ENCODE measurements at regions not wholly inside any gene's neighbourhood (a gene's known extent, or its start where the extent isn't known, plus 50 kb on each side); places are given as distances from the start of the nearest gene placed in this dataset.
"Not testable (repeated sequence)": the region's sequence is repeated elsewhere in the genome, so short reads cannot be mapped to it uniquely, and the experiment has no call there.

DNA sequence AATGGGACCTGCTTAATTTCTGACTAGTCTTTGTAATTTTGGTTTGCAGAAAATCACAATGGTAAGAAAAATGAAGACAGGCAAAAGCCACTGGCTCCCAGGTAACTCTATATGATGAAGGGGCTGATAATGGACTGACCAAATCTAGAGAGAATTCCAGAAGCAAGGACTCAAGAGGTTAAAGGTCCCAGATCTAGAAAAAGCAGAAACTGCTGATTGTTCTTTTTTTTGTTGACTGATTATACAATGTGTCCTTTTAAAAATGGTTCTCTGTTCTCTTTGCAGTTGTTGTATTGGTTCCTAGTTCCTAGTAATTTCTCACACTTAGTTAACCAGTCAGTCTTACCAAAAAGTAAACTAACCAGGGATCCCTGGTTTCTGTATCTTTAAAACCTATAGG, 81.4 kb downstream of the PPIAL4C start:
- DNase-seq; ATAC-seq; POLR2A ChIA-PET; H3K27me3 Mint-ChIP-seq; H3K4me1 Mint-ChIP-seq; H3K9me3 Mint-ChIP-seq (ENCODE audit: low read depth); H3K36me3 Mint-ChIP-seq (ENCODE audit: low read depth); CTCF ChIA-PET; H3K4me3 Mint-ChIP-seq; H3K27ac Mint-ChIP-seq; intact Hi-C loops (cut with DNase I, micrococcal nuclease): not testable (repeated sequence)

DNA sequence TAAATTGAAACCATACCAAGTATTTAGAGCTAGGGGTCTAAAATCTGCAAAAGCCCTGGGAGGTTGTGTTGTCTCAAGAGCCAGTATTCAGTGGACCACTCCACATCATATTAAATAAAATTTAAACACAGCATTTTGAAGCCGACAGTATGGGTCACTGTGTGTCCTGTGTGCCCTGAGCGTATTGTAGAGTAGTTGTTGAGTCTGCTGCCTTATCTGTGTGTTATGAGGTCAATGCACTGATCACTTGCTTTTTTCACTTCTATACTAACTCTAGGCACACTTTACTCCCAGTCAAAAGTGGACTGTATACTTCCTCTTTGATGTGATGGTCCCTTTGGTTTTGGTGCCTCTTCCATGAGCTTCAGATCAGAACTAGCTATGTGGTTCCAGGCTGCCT, 81.9 kb downstream of the PPIAL4C start:
- H3K27ac Mint-ChIP-seq; ATAC-seq; intact Hi-C loops (cut with DNase I, micrococcal nuclease); DNase-seq; POLR2A ChIA-PET; H3K9me3 Mint-ChIP-seq (ENCODE audit: low read depth); CTCF ChIA-PET; H3K4me3 Mint-ChIP-seq; H3K36me3 Mint-ChIP-seq (ENCODE audit: low read depth); H3K4me1 Mint-ChIP-seq; H3K27me3 Mint-ChIP-seq: not testable (repeated sequence)

DNA sequence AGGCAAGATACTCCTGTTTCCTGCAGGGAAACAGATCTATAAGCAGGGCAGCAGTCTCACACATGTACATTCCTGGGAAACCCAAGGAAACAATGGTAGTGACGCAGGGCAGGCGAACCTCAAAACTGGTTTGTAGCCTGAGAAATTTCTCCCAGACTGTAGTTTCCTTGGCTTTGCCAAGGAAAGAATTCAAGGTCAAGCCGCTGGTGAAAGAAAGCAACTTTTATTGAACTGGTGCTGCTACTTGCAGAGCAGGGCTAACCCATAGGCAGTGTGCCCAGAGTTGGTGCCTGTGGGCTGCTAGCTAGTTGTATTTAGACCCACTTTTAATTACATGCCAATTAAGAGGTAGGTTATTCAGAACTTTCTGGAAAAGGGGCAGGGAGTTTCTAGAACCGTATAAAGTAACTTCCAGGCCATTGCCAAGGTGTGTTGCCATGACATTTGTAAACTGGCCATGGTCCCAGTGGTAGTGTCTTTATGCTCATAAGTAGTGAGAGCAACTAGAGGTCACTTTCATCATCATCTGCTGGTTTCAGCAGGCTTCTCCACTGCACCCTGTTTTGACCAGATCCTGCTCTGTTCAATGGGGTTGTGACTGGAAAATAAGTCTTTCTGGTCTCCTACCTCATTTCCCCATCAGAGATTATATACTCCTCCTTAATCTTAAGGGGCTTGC, 89.7 kb downstream of the PPIAL4C start:
- H3K4me3 Mint-ChIP-seq; H3K9me3 Mint-ChIP-seq (ENCODE audit: low read depth); H3K27ac Mint-ChIP-seq; H3K36me3 Mint-ChIP-seq (ENCODE audit: low read depth); ATAC-seq; H3K27me3 Mint-ChIP-seq; CTCF ChIA-PET; H3K4me1 Mint-ChIP-seq; intact Hi-C loops (cut with DNase I, micrococcal nuclease); DNase-seq; POLR2A ChIA-PET: not testable (repeated sequence)

DNA sequence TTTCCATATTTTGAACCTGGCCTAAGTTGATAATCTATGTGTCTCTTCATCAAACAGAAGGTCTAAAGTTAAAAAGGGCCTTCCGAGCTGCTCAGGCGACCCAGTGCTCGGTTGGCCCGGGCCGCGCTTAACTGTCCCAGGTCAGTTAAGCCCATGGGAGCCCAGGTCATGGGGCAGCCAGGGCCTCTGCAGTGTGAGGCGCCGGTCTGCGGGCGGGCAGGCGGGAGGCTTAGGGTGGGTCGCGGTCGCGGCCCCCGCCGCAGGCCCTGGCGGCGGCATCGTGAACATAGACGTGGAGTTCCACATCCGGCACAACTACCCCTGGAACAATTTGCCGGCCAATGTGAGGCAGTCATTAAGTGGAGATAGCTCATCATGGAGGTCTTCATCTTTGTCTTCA, 91.3 kb downstream of the PPIAL4C start:
- H3K9me3 Mint-ChIP-seq (ENCODE audit: low read depth); ATAC-seq; CTCF ChIA-PET; H3K4me3 Mint-ChIP-seq; H3K27ac Mint-ChIP-seq; H3K36me3 Mint-ChIP-seq (ENCODE audit: low read depth); POLR2A ChIA-PET; H3K27me3 Mint-ChIP-seq; H3K4me1 Mint-ChIP-seq; intact Hi-C loops (cut with DNase I, micrococcal nuclease); DNase-seq: not testable (repeated sequence)

DNA sequence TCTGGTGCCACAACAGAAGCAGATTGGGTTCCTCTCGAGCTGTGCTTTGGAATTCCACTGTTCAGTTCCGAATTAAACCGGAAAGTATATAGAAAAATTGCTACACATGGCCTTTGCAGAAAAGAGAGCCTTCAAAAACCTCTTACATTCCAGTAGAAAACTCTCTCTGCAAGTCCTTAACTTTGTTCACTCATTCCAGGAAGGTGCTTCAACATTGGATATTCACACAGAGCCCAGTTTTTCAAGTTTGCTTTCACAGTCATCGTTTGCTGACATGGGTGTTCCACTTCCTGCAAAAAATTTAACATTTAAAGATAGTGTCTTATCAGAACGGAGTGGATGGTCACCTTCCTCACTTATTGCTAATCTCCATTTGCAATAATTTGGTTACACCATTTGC, 93.7 kb downstream of the PPIAL4C start:
- H3K36me3 Mint-ChIP-seq (ENCODE audit: low read depth); H3K27me3 Mint-ChIP-seq; CTCF ChIA-PET; H3K4me3 Mint-ChIP-seq; intact Hi-C loops (cut with DNase I, micrococcal nuclease); ATAC-seq; H3K4me1 Mint-ChIP-seq; H3K9me3 Mint-ChIP-seq (ENCODE audit: low read depth); POLR2A ChIA-PET; H3K27ac Mint-ChIP-seq; DNase-seq: not testable (repeated sequence)

DNA sequence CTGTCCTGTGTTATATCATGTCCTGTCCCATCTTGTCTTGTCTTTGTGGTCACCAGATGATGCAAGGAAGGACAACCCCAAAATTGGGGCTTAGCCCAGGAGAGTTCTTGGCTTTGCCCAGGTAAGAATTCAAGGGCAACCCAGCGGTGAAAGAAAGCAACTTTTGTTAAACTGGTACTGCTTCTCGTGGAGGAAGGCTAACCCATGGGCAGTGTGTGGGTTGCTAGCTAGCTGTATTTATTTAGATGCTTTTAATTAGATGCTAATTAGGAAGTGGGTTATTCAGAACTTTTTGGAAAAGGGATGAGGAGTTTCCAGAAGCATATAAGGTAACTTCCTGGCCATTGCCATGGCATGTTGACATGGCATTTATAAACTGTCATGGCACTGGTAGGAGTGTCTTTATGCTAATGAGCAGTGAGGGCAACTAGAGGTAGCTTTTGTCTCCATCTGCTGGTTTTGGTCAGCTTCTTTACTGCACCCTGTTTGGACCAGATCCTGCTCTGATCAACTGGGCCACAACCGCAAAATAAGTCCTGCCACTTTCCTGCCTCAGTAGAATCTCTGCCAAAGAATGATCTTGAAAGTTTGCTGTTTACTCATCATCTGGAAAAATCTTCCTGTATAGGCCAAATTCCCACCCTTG, 95.8 kb upstream of the FCGR1A start:
- intact Hi-C loops (cut with DNase I, micrococcal nuclease); H3K4me3 Mint-ChIP-seq; H3K27me3 Mint-ChIP-seq; H3K9me3 Mint-ChIP-seq (ENCODE audit: low read depth); DNase-seq; H3K27ac Mint-ChIP-seq; H3K4me1 Mint-ChIP-seq; H3K36me3 Mint-ChIP-seq (ENCODE audit: low read depth); CTCF ChIA-PET; POLR2A ChIA-PET: not testable (repeated sequence)
- peak; percentile 98 for ATAC-seq

DNA sequence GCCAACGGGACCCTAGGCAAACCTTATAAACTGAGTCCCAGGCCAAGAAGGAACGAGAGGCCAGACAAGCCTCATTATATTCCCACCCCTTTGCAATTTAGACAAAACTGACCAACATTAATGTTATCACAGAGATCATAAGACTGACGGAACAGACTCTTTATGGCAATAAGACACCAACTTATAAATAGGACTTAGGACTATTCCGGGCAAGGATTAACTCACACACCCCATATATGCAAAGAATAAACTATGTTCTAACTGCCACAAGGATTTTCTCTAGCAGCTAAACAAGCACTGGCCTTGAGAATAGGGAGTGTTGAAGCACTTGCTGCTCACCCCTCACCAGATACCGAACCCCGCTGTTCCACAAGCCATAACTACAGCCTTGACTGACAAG, 91.1 kb upstream of the FCGR1A start:
- H3K4me1 Mint-ChIP-seq; H3K4me3 Mint-ChIP-seq; DNase-seq; CTCF ChIA-PET; ATAC-seq; H3K36me3 Mint-ChIP-seq (ENCODE audit: low read depth); POLR2A ChIA-PET; intact Hi-C loops (cut with DNase I, micrococcal nuclease); H3K27ac Mint-ChIP-seq; H3K9me3 Mint-ChIP-seq (ENCODE audit: low read depth); H3K27me3 Mint-ChIP-seq: not testable (repeated sequence)

DNA sequence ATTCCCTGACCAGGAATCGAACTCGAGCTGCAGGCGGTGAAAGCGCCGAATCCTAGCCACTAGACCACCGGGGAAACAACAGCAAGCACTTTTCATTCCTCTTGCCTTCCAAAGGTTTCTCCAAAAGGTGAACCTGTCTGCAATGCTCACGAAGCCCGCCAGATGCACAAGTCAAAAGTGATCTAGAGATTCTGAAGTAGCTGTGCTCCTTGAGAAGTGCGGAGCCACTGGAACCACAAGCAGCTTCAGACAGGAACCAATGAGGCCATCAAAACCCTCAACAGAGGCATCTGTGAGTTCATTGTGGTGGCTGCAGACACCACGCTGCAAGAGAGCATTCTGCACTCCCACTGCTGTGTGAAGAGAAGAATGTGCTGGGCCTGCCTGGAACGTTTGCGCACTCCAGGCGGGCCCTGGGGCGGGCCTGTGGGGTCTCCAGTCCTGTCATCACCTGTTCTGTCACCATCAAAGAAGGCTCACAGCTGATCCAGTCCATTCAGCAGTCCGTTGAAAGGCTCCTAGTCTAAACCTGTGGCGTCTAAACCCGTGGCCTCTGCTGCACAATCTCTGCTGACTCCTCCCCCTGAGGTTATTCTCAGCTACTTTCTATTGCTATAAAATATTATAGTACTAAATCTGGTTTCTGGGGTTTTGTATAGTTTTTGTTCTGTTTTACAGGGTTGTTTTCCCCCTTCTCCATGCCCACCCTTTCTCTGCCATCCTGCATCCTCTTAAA, 89.5 kb upstream of the FCGR1A start:
- CTCF ChIA-PET; intact Hi-C loops (cut with DNase I, micrococcal nuclease); H3K27me3 Mint-ChIP-seq; H3K4me1 Mint-ChIP-seq; H3K4me3 Mint-ChIP-seq; H3K27ac Mint-ChIP-seq; POLR2A ChIA-PET; H3K36me3 Mint-ChIP-seq (ENCODE audit: low read depth); H3K9me3 Mint-ChIP-seq (ENCODE audit: low read depth): not testable (repeated sequence)
- DNase-seq: peak; percentile 18
- peak; percentile 73 for ATAC-seq

DNA sequence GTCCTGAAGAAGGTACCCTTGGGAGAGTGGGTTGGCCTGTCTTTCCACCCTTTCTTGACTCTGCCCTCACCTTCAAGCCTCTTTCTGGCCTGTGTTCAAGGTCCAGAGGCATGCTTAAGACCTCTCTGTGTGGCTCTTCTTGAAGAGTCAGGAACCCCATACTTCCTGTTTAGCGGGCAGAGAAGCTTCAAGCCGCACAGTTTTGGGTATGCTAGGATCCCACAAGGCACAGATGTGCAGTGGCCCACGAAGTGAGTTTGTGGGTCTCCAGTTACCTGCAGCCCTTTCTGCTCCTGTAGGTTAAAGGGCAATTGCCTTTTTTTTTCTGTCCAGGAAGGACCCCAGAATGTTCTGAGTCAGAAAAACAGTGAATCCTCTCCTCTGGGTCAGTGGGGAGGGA, 87.4 kb upstream of the FCGR1A start:
- H3K27me3 Mint-ChIP-seq; POLR2A ChIA-PET; DNase-seq; H3K36me3 Mint-ChIP-seq (ENCODE audit: low read depth); CTCF ChIA-PET; ATAC-seq; H3K4me3 Mint-ChIP-seq; H3K27ac Mint-ChIP-seq; intact Hi-C loops (cut with DNase I, micrococcal nuclease); H3K4me1 Mint-ChIP-seq; H3K9me3 Mint-ChIP-seq (ENCODE audit: low read depth): not testable (repeated sequence)

DNA sequence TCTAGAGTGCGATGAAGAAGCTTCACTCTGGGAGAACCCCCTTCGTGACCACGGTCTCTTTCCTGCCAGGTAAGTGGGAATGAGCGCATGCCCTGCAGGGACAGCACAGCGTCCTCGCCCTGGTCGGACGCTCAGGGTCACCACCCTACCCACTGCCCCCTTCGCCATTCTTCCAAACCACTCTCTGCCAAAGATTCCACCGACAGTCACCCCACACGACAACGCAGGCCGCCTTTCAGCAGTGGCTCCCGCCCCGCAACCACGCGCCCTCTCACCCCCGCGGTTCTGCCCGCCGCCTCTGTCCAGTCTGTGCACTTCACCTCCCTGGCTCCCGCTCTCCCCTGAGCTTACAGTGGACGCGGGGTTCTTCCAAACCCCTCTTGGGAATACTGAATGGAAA, 82.3 kb upstream of the FCGR1A start:
- ATAC-seq; H3K27me3 Mint-ChIP-seq; intact Hi-C loops (cut with DNase I, micrococcal nuclease); CTCF ChIA-PET; H3K4me1 Mint-ChIP-seq; H3K36me3 Mint-ChIP-seq (ENCODE audit: low read depth); POLR2A ChIA-PET; H3K4me3 Mint-ChIP-seq; H3K27ac Mint-ChIP-seq; H3K9me3 Mint-ChIP-seq (ENCODE audit: low read depth): not testable (repeated sequence)
- peak; percentile 8 for DNase-seq

DNA sequence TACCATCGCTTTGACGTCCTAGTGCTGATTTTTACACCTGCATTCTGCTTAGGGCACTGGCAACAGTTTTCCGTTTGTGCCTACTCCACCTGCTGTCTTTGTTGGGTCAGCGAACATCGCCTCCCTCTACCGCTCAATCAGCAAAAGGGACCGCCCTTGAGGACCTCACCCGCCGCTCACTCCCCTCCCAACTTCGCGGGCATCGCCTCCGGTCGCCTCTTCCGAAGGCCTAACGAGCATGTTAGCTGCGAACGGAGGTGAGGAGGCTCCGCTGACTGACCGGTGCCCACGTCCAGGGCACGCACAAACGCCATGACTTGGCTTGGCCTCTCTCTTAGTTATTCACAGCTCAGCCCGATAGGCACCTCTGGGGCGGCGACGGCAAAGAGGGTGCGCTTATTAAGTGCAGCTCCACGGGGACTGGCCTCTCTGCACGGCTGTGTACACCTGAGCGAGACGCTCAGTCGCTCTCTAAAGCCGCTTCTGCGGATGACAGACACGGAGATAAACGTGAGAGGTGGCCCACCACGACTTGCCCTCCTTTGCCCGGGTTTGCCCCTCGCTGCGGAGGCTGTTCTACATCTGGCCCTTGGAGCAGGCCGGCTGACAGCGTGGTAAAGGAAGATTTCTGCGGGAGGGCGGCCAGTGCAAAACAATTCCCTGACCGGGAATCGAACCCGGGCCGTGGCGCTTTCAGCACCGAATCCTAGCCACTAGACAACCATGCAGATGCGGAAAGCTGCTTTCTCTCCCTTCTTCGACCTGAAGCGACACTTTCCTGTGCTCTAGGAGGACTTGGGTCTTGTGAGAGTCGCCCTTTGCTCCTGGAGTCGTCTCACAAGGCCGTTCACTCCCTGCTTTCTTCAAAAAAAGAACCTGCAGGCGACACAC, 81.6 kb upstream of the FCGR1A start:
- H3K4me3 Mint-ChIP-seq; H3K27me3 Mint-ChIP-seq; CTCF ChIA-PET; DNase-seq; H3K27ac Mint-ChIP-seq; H3K4me1 Mint-ChIP-seq; H3K9me3 Mint-ChIP-seq (ENCODE audit: low read depth); H3K36me3 Mint-ChIP-seq (ENCODE audit: low read depth); intact Hi-C loops (cut with DNase I, micrococcal nuclease); POLR2A ChIA-PET: not testable (repeated sequence)
- ATAC-seq: peak; percentile 85
